Retina (tissue), 1 donor: ENCODE measurements at regions not wholly inside any gene's neighbourhood (a gene's known extent, or its start where the extent isn't known, plus 50 kb on each side); places are given as distances from the start of the nearest gene placed in this dataset.

Source experiments
- DNase-seq: peaks from one replicate; pipeline ENCODE4 v3.0.0-alpha.2; 2016

DNA sequence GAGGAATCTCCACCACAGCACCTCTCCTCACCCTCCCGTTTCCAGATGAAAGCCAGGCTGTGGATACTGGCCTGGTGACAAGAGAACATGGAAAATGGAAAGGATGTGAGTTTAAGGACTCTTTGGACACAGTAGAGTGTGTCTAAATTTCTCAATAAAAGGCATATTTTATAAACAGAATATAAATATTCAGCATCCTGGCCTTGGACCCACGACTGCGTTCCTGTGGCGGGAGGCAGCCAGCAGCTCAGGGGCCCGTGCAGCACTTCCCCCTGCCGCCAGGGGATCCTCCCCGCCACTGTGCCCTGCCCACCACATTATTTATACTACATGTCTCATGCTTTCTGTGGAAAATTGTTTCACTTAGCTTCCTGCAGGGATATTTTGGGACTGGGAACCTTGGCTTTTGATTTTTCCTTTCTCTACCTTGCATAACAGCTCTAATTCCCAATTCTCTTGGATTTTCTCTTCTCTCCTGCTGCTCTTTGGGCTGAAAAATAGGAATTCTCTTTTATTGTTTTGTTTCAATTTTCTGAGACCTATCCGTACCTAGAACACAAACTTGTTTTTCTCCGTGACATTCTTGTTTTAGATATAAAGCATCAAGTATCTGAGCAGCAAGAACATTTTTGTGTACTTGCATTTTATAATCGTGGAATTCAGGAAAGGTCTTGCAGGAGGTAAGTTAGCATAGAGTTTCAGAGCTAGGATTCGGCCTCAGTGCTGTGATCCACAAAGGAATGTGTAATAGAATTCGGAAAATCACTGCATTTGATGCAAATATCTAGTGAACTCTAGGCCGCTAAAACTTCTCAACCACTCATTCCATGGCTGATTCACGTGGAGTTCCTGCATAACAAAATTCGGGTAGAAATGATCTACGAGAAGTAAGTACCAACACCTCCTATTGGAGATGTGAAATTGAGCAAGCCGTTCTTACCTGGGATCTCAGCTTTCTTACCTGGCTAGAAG is 107.7 kb upstream of the SPATA13 start:
- no peak for DNase-seq

DNA sequence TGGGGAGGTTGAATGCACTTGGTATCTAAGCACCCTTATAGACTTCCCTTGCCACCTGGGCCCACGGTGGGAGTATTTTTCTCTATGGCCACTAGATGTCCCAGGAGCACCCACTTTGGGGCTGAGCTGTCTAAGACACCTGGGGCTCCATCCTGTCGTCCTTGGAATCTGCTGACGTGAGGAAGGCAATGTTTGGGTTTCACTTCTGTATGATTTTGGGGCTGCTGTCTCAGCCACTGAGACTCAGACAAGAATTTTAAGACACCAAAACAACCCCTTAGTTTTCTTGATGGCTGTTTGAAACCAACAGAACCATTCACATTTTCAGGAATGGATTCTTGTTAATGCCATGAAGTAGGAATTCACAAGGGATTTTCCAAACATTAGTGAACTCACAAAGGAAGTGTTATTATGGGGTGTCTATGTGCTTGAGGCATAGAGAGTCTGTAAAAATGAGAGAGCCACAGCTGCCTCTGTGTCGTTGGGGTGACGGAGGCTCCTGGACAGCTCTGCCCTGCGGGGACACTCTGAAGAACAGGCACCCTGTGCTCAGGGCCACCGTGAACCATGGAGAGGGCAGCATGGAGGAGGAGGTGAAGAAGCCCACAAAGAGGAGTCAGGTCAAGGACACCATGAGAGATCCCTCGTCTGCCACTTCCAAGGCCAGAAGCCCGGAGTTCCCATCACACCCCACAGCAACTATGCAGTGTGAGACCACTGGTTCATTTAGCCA is 106.8 kb upstream of the SPATA13 start:
- peak; percentile 67 for DNase-seq

DNA sequence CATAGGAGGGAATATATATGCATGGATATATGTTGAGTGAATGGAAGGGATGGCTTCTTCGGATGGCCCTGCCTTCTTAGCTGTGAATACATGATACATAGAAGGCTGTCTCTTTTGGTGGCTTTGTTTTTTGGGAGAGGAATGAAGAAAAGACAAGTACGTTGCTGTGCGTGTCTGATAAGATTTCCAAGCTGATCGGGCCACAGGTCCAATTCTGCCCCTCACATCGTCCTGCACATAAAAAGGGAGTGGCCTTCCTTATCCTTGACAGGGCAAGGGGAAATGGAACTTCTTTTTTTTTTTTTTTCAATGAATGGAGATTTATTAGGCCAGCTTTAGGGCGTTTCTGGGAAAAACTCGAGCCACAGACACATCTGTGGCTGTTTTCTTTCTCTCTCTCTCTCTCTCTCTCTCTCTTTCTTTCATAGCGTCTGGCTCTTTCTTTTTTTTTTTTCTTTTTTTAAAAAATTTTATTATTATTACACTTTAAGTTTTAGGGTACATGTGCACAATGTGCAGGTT is 103.8 kb upstream of the SPATA13 start:
- DNase-seq, result no peak

DNA sequence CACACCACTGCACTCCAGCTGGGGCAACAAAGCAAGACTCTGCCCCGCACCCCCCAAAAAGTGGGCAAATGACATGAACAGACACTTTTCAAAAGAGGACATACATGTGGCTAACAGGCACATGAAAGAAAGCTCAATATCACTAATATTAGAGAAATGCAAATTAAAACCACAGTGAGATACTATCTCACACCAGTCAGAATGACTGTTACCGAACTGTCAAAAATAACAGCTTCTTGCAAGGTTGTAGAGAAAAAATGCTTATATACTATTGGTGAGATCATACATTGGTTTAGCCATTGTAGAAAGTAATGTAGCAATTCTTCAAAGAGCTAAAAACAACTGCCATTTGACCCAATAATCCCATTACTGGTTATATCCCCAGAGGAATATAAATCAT is 99.5 kb upstream of the SPATA13 start:
- DNase-seq, result no peak

DNA sequence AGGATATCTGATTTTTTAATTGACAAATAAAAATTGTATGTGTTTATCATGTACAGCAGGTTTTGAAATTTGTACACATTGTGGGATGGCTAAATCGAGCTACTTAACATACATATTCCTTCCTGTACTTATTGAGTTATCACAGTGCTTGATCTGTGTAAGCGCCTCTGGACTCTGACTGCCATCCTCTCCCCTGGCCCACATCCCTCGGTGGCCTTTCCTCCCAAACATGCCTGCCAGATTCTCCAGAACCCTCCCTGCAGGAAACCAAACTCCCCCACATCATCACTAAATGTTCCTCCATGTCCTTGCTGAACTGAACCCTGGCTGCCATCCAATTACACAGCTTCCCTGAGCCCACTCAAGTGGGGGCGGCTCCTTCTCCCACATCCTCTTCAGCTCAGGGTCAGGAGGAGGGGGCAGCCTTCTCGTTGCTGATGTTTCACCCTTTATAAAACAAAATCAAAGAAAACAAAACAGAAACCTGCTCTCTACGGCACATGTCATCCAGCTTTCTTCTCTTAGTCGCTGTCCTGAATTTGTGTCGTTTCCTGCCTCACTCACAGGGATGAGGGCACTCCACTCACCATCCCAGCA is 97.1 kb upstream of the SPATA13 start:
- no peak for DNase-seq

DNA sequence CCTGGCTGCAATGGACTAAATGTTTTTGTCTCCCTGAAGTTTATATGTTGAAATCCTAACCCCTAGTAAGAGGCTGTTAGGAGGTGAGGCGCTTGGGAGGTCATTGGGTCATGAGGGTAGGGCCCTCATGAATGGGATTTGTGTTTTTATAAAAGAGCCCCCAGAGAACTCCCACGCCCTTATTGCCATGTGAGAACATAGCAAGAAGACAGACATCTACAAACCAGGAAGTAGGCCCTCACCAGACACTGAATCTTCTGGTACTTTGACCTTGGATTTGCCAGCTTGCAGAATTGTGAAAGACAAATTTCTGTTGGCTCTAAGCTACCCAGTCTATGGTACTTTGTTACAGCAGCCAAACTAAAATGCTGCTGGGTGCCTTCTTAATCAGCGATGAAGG is 96.1 kb upstream of the SPATA13 start:
- DNase-seq, result no peak

DNA sequence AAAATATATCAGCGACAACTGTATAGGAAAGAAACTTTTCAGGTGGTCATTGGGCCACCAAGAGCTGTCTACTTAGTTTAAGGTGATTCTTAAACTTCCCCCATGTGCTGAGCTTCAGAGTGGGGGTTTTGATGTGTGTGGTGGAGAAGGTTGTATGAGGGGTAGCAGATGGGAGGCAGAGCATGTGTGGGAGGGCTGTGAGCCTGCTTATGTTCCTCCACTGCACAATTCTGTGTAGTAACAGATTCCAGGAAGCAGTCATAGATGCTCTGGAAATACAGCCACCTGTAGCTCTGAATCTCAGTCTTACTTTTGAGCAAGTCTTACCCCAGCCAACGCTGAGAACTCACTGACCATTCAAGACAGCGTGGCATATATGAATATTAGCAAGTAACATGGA is 95.3 kb upstream of the SPATA13 start:
- no peak for DNase-seq

DNA sequence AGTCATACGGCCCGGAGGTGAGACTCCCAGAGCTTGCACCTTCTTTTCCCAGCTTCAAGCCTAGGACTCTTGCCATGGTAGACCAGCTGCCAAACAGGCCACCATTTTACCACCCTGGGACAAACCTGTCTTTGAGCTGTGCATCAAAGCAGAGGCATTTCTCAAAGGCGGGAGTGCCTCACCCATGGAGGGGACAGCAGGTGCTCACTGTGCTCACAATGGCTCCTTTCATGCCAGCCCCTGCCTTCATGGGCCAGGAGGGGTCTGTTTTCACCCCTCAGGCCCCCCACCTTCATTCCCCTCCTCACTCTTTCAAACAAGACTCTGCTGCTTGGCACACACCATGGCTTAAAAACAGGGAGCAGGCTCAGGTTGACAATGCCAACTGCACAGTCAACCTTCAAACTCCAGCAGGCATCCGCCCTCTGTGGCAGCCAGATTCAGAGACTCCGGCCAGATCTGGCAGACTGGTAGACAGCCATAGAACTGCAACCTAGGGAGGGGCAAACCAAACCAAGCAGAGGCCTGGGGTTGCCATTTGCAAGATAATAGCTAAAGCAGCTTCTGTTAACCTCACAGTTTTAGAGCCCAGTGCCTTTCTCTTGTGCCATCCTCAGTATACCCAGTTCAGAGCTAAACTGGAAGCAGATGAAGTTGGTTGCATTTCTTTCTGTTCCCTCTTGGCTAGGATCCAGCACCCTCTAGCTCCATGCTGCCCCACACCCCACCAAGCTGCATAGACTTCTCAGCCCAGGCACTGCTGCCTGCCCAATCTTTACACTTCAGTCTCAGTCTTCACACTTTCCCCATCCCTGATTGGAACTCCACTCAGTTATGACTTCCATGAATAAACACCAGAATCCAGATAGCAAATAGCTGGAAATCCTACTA is 93.9 kb upstream of the SPATA13 start:
- no peak for DNase-seq

DNA sequence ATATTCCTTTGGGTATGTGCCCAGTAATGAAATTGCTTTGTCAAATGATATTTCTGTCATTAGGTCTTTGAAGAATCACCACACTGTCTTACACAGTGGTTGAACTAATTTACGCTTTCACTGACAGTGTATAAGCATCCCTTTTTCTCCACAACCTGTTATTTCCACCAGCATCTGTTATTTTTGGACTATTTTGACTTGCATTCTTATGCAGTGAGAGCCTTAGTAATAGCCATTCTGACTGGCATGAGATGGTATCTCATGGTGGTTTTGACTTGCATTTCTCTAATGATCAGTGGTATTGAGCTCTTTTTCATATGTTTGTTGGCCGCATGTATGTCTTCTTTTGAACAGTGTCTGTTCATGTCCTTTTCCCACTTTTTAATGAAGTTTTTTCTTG is 92.0 kb upstream of the SPATA13 start:
- no peak for DNase-seq

DNA sequence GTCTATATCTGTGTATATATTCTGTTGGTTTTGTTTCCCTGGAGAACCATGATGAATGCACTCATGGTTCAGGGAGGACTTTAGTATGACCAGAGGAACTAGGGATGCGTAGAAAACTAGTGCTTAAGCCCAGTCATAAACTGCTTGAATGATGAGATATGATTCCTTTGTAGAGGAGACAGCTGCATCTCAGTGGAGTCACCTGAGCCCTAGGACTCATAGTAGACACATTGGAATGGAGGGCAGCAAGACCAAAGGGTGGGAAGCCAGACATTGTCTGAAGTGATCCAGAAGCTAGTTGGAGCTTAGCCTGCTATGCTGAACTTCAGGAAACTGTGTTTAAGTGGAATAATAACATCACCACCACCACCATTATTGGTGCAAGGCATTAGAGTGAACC is 89.5 kb upstream of the SPATA13 start:
- DNase-seq, result no peak

DNA sequence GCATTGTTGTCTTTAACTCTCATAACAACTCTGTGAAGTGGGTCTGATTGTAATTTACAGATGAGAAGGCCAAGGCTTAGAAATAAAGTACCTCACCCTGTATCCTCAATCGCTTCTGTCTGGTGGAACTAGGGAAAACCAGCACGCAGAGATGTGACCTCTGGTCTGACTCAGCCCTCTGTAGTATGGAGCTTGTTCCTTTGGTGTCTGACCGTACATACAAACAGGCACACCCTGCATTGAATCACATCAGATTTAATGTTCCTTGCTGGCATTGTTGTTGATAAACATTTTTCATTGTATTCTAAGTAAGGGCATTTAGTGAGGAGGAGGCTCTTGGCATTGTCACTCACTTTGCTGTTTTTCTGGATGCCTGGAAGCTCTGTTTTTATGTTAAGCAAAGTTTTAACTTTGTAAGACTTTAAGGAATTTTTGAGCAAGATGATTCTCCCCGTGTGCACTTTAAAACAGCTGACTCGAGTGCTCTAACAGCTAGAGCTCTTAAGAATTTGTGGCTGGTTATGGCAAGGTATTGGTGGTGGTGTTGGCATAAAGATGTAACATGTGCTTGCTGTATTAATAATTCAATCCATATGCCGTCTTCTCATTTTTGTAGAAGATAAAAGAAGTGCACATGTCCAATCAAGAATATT is 89.0 kb upstream of the SPATA13 start:
- DNase-seq, result no peak

DNA sequence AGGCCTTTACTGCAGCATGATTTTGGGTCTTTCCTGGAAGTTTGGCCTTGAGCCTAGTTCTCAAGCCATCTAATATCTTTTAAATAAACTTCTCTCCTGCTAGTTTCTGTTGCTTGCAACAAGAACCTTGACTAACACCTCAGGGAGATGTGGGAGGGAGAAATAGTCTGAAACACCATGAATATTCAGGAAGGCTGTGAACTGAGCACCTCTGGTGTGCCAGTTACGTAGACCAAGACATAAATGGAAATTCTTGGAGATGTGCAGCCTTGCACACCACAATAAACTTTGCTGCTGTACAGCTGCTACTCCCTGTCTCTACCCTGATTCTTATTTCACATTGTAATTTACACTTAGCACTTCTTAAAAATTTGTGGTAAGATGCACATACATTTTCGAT is 86.9 kb upstream of the SPATA13 start:
- no peak for DNase-seq

DNA sequence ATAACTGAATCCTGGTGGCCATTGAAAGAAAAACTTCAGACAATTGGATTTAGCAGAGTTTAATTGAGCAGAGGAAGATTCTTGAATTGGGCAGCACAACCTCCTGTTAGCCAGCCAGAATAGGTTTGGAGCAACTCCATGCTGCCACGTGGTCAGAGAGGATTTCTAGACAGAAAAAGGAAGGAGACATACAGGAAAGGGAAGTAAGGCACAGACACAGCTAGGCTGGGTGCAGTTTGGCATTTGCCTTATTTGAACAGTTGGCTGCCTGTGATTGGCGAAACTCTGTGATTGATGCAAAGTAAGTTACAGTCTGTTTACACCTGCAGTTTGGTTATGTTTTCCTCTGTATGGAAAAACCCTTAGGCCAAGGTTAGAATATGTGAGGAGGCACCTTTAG is 85.8 kb upstream of the SPATA13 start:
- DNase-seq, result no peak

DNA sequence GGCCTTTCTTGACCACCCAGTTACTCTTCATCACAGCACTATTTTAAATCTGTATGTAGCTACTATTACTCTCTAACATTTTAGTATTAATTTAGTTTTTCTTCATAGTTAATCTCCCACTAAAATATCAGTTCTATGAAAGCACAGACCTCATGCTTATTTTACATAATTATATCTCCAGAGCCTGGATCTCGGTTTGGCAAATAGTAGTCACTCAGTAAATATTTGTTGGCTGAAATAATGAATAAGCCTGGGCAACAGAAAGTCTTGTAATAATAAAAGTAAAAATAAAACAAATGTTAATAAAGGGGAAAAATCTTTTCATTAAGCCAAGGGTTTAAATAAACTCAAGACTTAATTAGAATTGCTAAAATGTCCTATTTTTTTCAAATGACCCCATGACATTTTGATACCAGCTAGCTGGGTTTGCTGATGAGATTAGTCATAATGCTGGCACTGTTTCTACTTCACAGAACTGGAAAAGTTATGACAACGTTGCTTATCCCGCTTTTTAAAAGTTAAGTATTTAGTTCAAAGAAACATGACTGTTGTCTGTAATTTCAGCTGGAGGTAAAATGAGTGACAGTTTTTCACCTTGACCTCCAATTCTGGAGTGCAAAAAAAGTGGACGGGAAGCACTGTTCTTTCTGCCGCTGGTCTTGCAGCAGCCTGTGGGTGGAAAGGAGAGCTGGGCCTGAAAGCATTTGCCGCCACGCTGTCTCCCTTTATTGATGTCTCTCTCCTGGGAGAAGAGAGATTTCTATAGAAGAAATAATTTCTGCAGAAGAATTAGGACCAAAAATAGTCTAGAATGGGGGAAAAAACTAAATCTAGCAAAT is 85.2 kb upstream of the SPATA13 start:
- DNase-seq, result no peak

DNA sequence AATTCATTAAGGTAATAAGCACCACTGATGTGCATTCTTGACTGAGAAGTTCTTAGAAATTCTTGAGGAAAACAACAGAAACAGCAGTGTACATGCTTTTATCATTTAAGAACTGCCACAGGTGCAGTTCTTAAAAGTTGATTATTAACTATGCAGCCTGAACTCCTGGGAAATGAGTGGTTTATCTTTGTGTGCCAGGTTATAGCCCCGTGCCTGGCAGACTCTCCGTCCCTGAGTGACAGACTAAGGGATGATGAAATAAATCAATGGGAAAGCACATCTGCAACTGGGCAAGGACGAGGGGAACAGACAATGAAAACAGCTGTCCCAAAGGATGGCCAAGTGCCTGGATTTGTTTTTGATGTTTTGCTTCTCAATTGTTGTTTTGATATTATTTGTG is 84.4 kb upstream of the SPATA13 start:
- DNase-seq, result no peak

DNA sequence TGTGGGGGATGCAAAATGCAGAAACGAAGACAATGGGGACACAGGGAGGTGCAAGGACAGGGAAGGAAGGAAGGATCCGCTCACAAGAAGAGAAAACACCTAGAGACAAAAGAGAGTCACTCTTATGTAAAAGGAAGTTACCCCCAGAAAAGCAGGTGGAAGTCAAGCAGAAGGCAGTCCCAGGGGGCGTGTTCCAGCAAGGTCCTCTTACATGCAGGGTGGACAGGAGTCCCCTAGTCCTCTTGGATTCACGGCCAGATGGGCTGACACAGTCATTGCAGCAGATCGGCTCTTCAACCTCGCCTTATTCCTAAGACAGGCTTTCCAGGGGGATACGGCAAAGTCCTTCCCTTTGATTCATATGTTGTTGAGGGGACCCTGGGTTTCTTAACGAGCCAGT is 83.9 kb upstream of the SPATA13 start:
- no peak for DNase-seq

DNA sequence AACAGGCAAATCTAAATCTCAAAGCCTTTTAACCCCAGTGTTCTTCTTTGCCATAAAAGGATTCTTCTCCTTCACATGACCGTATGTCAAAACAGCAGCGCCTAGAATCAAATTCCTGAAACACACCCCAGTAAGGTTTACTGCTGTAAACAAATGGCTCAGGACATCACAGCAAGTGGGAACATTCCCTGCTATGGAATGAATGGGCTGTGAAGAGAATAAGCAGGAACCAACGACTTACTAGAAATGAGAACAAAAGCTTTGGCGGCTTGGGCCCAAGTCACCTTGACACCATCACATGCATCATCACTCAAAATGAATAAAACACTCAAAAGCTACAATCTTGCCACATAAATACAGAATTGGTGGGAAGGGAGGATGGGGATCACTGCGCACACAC is 80.4 kb upstream of the SPATA13 start:
- DNase-seq, result no peak

DNA sequence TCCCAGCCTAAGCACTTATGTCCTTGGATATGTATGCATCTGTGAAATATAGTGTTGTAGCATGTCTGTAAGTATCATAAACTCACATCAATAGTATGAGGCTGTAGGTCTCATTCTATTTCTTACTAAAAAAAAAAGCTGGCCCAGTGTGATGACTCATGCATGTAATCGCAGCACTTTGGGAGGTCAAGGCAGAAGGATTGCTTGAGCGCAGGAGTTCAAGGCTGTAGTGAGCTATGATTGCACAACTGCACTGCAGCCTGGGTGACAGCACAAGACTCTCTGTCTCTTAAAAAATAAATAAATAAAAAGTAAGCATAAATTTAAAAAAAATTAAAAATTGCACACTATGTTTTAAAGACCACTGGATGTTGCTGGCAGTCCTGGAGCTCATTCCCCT is 79.1 kb upstream of the SPATA13 start:
- DNase-seq, result no peak

DNA sequence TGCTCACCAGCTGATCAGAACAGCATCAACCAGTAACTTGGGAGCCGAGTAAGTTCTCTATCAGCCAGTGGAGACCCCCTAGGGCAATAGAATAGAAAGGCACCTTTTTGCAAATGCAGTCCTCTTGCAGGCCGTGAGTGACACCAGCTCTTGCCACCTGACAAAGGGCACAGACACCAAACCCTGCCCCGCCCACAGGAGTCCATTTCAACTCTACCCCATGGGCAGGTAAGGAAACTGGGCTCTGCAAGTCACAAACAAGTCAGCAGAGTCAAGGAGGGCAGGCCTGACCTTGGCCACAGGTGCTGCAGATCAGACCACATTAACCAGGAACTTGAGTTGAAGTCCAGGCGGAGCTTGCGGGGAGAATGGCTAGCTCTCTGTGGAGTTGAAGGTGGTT is 77.4 kb upstream of the SPATA13 start:
- no peak for DNase-seq

DNA sequence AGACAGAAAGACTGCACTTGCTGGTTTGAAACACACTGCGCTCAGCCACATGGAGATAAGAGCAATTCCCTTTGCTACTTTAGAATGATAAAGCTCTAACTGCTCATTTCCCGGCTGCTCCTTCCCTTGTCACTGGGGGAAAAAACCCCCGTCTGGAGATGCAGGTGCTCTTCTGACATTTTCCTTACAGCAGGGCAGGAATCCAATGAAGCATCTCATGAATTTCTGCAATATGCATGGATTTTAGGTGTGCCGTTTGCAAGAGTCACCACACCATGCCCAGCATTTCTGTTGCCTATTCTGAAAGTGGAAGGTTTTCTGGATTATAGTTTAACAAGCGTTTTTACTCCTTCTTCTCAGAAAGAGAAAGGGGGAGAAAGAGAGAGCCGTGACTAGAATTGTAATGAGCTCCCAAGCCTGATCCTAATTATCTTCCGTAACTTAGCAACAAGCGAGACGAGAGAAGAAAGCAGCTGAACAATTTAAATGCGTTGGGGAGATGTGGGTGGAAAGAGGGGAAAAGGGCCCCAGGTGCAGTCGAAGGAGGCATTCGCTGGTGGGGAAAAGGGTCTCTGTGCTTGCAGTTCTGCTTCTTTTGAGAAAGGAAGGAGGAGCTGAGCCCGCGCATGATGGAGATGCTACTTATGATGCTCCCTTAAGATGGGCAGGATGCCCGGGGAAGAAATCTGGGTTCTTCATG is 76.6 kb upstream of the SPATA13 start:
- peak; percentile 86 for DNase-seq
